ENCODE measurements at regions not wholly inside any gene's neighbourhood (a gene's known extent, or its start where the extent isn't known, plus 50 kb on each side); places are given as distances from the start of the nearest gene placed in this dataset.
"Not testable (repeated sequence)": the region's sequence is repeated elsewhere in the genome, so short reads cannot be mapped to it uniquely, and the experiment has no call there.

DNA sequence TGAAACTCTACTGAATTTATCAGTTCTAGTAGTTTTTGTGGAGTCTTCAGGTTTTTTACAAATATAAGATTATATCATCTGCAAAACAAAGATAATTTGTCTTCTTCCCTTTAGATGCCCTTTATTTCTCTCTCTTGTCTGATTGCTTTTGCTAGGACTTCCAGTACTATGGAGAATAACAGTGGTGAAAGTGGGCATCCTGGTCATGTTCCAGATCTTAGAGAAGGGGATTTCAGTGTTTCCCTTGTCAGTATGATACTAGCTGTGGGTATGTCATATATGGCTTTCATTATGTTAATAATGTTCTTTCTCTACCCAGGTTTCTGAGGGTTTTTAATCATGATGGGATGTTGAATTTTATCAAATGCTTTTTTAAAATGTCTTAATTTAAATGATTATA lies 158.1 kb upstream of the TPTE start:
- not testable (repeated sequence) for H3K27ac ChIP-seq (ENCODE audit: low read depth in 2 of 2, low read length in 1 of 2); H3K4me1 ChIP-seq (ENCODE audit: control insufficient read depth in 2 of 2, insufficient read depth in 2 of 2, low read length in 1 of 2); H3K27me3 ChIP-seq (ENCODE audit: control insufficient read depth in 1 of 2, insufficient read depth in 2 of 2, low read length in 2 of 2); H3K36me3 ChIP-seq (ENCODE audit: control insufficient read depth in 2 of 2, insufficient read depth in 2 of 2, low read length in 1 of 2); H3K9me3 ChIP-seq (ENCODE audit: control insufficient read depth in 2 of 2, insufficient read depth in 1 of 2, low read depth in 1 of 2, low read length in 1 of 2); H3K4me3 ChIP-seq (ENCODE audit: low read depth in 1 of 2, low read length in 2 of 2)

DNA sequence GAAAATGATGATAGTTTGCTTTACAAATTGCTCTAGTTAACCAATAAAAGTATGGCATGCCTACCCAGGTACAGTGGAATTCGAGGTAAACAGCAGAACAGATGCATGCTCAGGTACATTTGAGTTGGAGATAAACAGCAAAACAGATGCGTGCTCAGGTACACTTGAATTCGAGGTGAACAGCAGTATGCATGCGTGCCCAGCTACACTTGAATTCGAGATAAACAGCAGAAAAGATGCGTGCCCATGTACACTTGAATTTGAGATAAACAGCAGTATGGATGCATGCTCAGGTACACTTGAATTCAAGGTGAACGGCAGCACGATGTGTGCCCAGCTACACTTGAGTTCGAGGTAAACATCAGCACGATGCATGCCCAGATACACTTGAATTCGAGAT lies 155.2 kb upstream of the TPTE start:
- H3K4me1 ChIP-seq (ENCODE audit: control insufficient read depth in 2 of 2, insufficient read depth in 2 of 2, low read length in 1 of 2); H3K27me3 ChIP-seq (ENCODE audit: control insufficient read depth in 1 of 2, insufficient read depth in 2 of 2, low read length in 2 of 2); H3K27ac ChIP-seq (ENCODE audit: low read depth in 2 of 2, low read length in 1 of 2); H3K9me3 ChIP-seq (ENCODE audit: control insufficient read depth in 2 of 2, insufficient read depth in 1 of 2, low read depth in 1 of 2, low read length in 1 of 2); H3K4me3 ChIP-seq (ENCODE audit: low read depth in 1 of 2, low read length in 2 of 2); H3K36me3 ChIP-seq (ENCODE audit: control insufficient read depth in 2 of 2, insufficient read depth in 2 of 2, low read length in 1 of 2): not testable (repeated sequence)
- 46 to 52% methylated on average over 5 of the region's 11 CpGs for WGBS, 2 donors

DNA sequence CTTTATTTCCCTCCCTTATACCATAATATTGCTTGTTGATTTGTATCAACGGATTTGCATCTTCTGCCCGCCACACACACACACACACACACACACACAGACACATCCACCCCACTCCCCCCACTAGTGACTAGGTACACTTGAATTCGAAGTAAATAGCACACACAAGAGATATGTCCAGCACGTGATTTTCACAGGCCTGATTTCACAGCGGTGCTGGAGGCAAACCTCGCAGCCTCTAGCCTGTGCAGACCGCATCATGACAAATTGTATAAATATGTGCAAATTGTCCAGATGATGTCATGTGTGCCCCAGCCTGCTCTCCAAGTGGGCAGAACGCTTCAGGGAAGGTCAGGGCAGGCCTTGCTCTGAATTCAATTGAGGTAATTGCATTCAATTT lies 153.8 kb upstream of the TPTE start:
- 55 to 67% methylated on average over 7 of the region's 8 CpGs for WGBS, 2 donors
- not testable (repeated sequence) for H3K4me1 ChIP-seq (ENCODE audit: control insufficient read depth in 2 of 2, insufficient read depth in 2 of 2, low read length in 1 of 2); H3K4me3 ChIP-seq (ENCODE audit: low read depth in 1 of 2, low read length in 2 of 2); H3K36me3 ChIP-seq (ENCODE audit: control insufficient read depth in 2 of 2, insufficient read depth in 2 of 2, low read length in 1 of 2); H3K27ac ChIP-seq (ENCODE audit: low read depth in 2 of 2, low read length in 1 of 2); H3K9me3 ChIP-seq (ENCODE audit: control insufficient read depth in 2 of 2, insufficient read depth in 1 of 2, low read depth in 1 of 2, low read length in 1 of 2); H3K27me3 ChIP-seq (ENCODE audit: control insufficient read depth in 1 of 2, insufficient read depth in 2 of 2, low read length in 2 of 2)

DNA sequence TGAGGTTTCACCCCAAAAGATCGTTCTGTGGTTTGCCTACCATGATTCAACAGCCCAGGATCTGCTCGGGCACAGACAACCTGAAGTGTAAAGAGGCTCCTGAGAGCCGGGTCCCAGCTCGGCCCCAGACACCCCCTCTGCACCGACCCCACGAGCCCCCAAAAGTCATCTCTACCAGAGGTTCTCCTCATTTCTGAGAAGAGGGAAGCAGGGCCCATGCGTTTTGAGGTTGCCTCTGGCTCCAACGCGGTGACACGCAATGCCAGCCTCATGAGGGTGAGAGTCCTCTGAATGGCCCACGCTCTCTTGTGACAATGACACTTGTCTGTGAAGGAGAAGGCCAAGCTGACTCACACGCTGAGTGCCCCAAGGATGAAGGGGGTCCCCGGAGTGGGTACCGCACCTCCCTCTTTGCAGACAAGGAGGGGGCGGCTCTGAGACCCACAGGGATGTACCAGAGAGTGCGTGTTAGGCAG lies 153.0 kb upstream of the TPTE start:
- 72 to 77% methylated on average over 15 of the region's 16 CpGs for WGBS, 2 donors

DNA sequence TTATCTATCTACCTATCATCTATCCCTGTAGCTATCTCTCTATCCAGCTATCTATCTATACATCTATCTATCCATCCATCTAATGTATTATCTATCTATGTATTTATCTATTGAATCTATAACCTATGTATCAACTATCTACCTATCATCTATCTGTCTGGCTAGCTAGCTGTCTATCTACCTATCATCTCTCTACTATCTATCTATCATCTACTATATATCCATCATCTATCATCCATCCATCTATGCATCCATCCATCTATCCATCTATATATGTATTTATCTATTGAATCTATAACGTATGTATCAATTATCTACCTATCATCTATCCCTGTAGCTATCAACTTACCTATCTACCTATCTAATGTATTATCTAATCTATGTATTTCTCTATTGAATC lies 152.1 kb upstream of the TPTE start:
- not testable (repeated sequence) for H3K9me3 ChIP-seq (ENCODE audit: control insufficient read depth in 2 of 2, insufficient read depth in 1 of 2, low read depth in 1 of 2, low read length in 1 of 2); H3K27ac ChIP-seq (ENCODE audit: low read depth in 2 of 2, low read length in 1 of 2); H3K4me3 ChIP-seq (ENCODE audit: low read depth in 1 of 2, low read length in 2 of 2); H3K4me1 ChIP-seq (ENCODE audit: control insufficient read depth in 2 of 2, insufficient read depth in 2 of 2, low read length in 1 of 2); H3K27me3 ChIP-seq (ENCODE audit: control insufficient read depth in 1 of 2, insufficient read depth in 2 of 2, low read length in 2 of 2); H3K36me3 ChIP-seq (ENCODE audit: control insufficient read depth in 2 of 2, insufficient read depth in 2 of 2, low read length in 1 of 2)
- no CpG with 5 or more reads among the region's 1 CpG for WGBS, 2 donors

More for the DNA sequence above, 153.0 kb upstream of the TPTE start:
- not testable (repeated sequence) for H3K27ac ChIP-seq (ENCODE audit: low read depth in 2 of 2, low read length in 1 of 2); H3K4me1 ChIP-seq (ENCODE audit: control insufficient read depth in 2 of 2, insufficient read depth in 2 of 2, low read length in 1 of 2); H3K27me3 ChIP-seq (ENCODE audit: control insufficient read depth in 1 of 2, insufficient read depth in 2 of 2, low read length in 2 of 2); H3K4me3 ChIP-seq (ENCODE audit: low read depth in 1 of 2, low read length in 2 of 2); H3K9me3 ChIP-seq (ENCODE audit: control insufficient read depth in 2 of 2, insufficient read depth in 1 of 2, low read depth in 1 of 2, low read length in 1 of 2); H3K36me3 ChIP-seq (ENCODE audit: control insufficient read depth in 2 of 2, insufficient read depth in 2 of 2, low read length in 1 of 2)

DNA sequence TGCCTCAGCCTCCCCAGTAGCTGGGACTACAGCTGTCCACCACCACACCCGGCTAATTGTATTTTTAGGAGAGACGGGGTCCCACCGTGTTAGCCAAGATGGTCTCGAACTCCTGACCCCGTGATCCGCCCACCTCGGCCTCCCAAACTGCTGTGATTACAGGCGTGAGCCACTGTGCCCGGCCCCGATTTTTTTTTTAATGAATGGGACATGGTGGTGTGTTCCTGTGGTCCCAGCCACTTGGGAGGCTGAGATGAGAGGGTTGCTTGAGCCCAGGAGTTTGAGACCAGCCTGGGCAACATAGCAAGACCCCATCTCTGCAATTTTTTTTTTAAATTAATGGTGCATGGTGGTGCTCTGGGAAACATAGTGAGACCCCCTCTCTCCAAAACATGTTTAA lies 143.6 kb upstream of the TPTE start:
- not testable (repeated sequence) for H3K36me3 ChIP-seq (ENCODE audit: control insufficient read depth in 2 of 2, insufficient read depth in 2 of 2, low read length in 1 of 2); H3K4me1 ChIP-seq (ENCODE audit: control insufficient read depth in 2 of 2, insufficient read depth in 2 of 2, low read length in 1 of 2); H3K27me3 ChIP-seq (ENCODE audit: control insufficient read depth in 1 of 2, insufficient read depth in 2 of 2, low read length in 2 of 2); H3K4me3 ChIP-seq (ENCODE audit: low read depth in 1 of 2, low read length in 2 of 2); H3K27ac ChIP-seq (ENCODE audit: low read depth in 2 of 2, low read length in 1 of 2)
- peaks cover 15 to 43% of the 10 kb centered on the region in 2 donors for H3K9me3 ChIP-seq (ENCODE audit: control insufficient read depth in 2 of 2, insufficient read depth in 1 of 2, low read depth in 1 of 2, low read length in 1 of 2)
- WGBS, 2 donors: 80 to 83% methylated on average over 10 of the region's 10 CpGs

DNA sequence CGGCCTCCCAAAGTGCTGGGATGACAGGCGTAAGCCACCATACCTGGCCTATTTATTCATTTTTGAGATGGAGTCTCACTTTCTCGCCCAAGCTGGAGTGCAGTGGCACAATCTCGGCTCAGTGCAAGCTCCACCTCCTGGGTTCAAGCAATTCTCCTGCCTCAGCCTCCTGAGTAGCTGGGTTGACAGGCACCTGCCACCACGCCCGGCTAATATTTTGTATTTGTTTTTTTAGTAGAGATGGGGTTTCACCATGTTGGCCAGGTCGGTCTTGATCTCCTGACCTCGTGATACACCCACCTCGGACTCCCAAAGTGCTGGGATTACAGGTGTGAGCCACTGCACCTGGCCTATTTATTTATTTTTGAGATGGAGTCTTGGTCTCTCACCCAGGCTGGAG lies 141.6 kb upstream of the TPTE start:
- 80 to 90% methylated on average over 9 of the region's 9 CpGs for WGBS, 2 donors

DNA sequence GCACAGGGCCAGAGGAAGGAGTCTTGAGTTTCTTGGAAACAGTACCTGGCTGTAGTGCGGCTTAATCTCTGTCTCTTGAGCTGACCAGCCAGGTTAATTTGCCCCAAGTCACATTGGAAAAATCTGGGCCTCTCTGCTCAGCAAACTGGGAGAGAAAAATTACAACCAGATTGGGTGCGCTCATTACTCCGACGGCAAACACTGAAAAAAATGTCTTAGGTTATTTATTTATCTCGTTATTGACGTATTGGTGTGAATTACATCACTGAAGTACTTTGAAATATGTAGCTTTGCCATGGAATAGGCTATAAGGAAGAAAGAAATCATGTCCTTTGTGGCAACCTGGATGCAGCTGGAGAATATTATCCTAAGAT lies 139.7 kb upstream of the TPTE start:
- not testable (repeated sequence) for H3K27me3 ChIP-seq (ENCODE audit: control insufficient read depth in 1 of 2, insufficient read depth in 2 of 2, low read length in 2 of 2); H3K4me1 ChIP-seq (ENCODE audit: control insufficient read depth in 2 of 2, insufficient read depth in 2 of 2, low read length in 1 of 2); H3K27ac ChIP-seq (ENCODE audit: low read depth in 2 of 2, low read length in 1 of 2); H3K4me3 ChIP-seq (ENCODE audit: low read depth in 1 of 2, low read length in 2 of 2); H3K36me3 ChIP-seq (ENCODE audit: control insufficient read depth in 2 of 2, insufficient read depth in 2 of 2, low read length in 1 of 2)
- WGBS, 2 donors: 81 to 83% methylated on average over 6 of the region's 6 CpGs
- H3K9me3 ChIP-seq (ENCODE audit: control insufficient read depth in 2 of 2, insufficient read depth in 1 of 2, low read depth in 1 of 2, low read length in 1 of 2): peaks cover 21 to 57% of the 10 kb centered on the region in 2 donors

More for the DNA sequence above, 141.6 kb upstream of the TPTE start:
- not testable (repeated sequence) for H3K4me1 ChIP-seq (ENCODE audit: control insufficient read depth in 2 of 2, insufficient read depth in 2 of 2, low read length in 1 of 2); H3K27ac ChIP-seq (ENCODE audit: low read depth in 2 of 2, low read length in 1 of 2); H3K4me3 ChIP-seq (ENCODE audit: low read depth in 1 of 2, low read length in 2 of 2); H3K27me3 ChIP-seq (ENCODE audit: control insufficient read depth in 1 of 2, insufficient read depth in 2 of 2, low read length in 2 of 2); H3K36me3 ChIP-seq (ENCODE audit: control insufficient read depth in 2 of 2, insufficient read depth in 2 of 2, low read length in 1 of 2)
- H3K9me3 ChIP-seq (ENCODE audit: control insufficient read depth in 2 of 2, insufficient read depth in 1 of 2, low read depth in 1 of 2, low read length in 1 of 2): peaks cover 15 to 53% of the 10 kb centered on the region in 2 donors

DNA sequence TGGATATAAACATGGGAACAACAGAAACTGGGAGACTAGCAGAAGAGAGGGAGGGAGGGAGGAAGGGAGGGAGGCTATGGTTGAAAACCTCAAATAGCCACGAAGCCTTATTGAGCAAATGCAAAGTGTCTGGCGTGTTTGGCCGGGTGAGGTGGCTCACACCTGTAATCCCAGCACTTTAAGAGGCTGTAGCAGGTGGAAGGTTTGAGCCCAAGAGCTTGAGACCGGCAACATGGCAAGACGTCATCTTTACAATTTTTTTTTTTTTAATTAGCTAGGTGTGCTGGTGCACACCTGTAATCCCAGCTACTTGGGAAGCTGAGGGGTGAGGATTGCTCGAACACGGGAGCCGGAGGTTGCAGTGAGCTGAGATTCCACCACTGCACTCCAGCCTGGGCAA lies 139.2 kb upstream of the TPTE start:
- 68 to 73% methylated on average over 8 of the region's 8 CpGs for WGBS, 2 donors
- H3K27me3 ChIP-seq (ENCODE audit: control insufficient read depth in 1 of 2, insufficient read depth in 2 of 2, low read length in 2 of 2); H3K4me3 ChIP-seq (ENCODE audit: low read depth in 1 of 2, low read length in 2 of 2); H3K36me3 ChIP-seq (ENCODE audit: control insufficient read depth in 2 of 2, insufficient read depth in 2 of 2, low read length in 1 of 2); H3K4me1 ChIP-seq (ENCODE audit: control insufficient read depth in 2 of 2, insufficient read depth in 2 of 2, low read length in 1 of 2); H3K27ac ChIP-seq (ENCODE audit: low read depth in 2 of 2, low read length in 1 of 2): not testable (repeated sequence)
- H3K9me3 ChIP-seq (ENCODE audit: control insufficient read depth in 2 of 2, insufficient read depth in 1 of 2, low read depth in 1 of 2, low read length in 1 of 2): peaks cover 21 to 52% of the 10 kb centered on the region in 2 donors

DNA sequence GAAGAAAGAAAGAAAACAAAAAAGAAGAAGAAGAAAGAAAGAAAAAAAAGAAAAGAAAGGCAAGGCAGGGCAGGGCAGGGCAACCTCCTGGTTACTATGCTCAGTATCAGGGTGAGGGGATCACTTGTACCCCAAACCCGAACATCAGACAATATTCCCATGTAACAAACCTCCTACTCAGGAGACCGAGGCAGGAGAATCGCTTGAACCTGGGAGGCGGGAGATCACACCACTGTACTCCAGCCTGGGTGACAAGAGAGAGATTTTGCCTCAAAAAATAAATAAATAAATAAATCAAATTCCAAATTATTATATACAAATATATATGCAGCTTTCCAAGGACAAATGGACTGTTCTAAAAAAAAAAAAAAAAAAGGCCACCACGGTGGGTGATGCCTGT lies 138.8 kb upstream of the TPTE start:
- H3K4me3 ChIP-seq (ENCODE audit: low read depth in 1 of 2, low read length in 2 of 2); H3K27me3 ChIP-seq (ENCODE audit: control insufficient read depth in 1 of 2, insufficient read depth in 2 of 2, low read length in 2 of 2); H3K27ac ChIP-seq (ENCODE audit: low read depth in 2 of 2, low read length in 1 of 2); H3K36me3 ChIP-seq (ENCODE audit: control insufficient read depth in 2 of 2, insufficient read depth in 2 of 2, low read length in 1 of 2); H3K4me1 ChIP-seq (ENCODE audit: control insufficient read depth in 2 of 2, insufficient read depth in 2 of 2, low read length in 1 of 2): not testable (repeated sequence)
- WGBS, 2 donors: 54 to 60% methylated on average over 5 of the region's 5 CpGs
- peaks cover 21 to 51% of the 10 kb centered on the region in 2 donors for H3K9me3 ChIP-seq (ENCODE audit: control insufficient read depth in 2 of 2, insufficient read depth in 1 of 2, low read depth in 1 of 2, low read length in 1 of 2)

Data from esophagus (tissue), 2 donors.